H1 (cell line): ENCODE measurements at regions not wholly inside any gene's neighbourhood (a gene's known extent, or its start where the extent isn't known, plus 50 kb on each side); places are given as distances from the start of the nearest gene placed in this dataset.

ENCODE experiments used
- CTCF ChIA-PET: fragments of 300-600 bp; sonication (Branson Sonifier 250); formaldehyde crosslinking; loops from one replicate; lab custom pipeline; 2021; ENCODE audit not compliant: partially characterized antibody; lab: Charles Lee
- POLR2A ChIA-PET: fragments of 300-600 bp; sonication (Branson Sonifier 250); formaldehyde crosslinking; loops from one replicate; lab custom pipeline; 2021; ENCODE audit warnings: inconsistent platforms; ENCODE audit not compliant: partially characterized antibody; lab: Charles Lee
- DNase-seq, 2 experiments: peaks; one replicate each; pipeline versions ENCODE4 v3.0.0 to v3.0.0-alpha.2; 2010 to 2022; ENCODE audit warnings: low spot score in 2 of 2, low read depth in 1 of 2, mixed read lengths in 1 of 2
- FAIRE-seq: peaks from 2 replicates; lab custom pipeline; 2011; peaks lifted over from hg19 to GRCh38; lab: Jason Lieb, UNC
- H2AFZ ChIP-seq: 2 replicates; pipeline ENCODE4 v1.8.1; 2012; ENCODE audit warnings: low read length, inconsistent platforms
- H2AK5ac ChIP-seq: 2 replicates; pipeline ENCODE4 v1.6.1; 2013; ENCODE audit warnings: low read depth, low read length
- H2BK120ac ChIP-seq: replicated peaks from 2 replicates; pipeline ENCODE3; 2013; ENCODE audit warnings: low read depth, low read length, inconsistent platforms
- H2BK12ac ChIP-seq: 2 replicates; pipeline ENCODE4 v1.6.1; 2013; ENCODE audit warnings: low read depth, low read length
- H2BK15ac ChIP-seq: 2 replicates; pipeline ENCODE4 v1.6.1; 2013; ENCODE audit warnings: low read length
- H2BK20ac ChIP-seq: 2 replicates; pipeline ENCODE4 v1.6.1; 2013; ENCODE audit warnings: low read length
- H2BK5ac ChIP-seq: 2 replicates; pipeline ENCODE4 v1.6.1; 2013; ENCODE audit warnings: low read depth, low read length
- H3K14ac ChIP-seq: 2 replicates; pipeline ENCODE4 v1.6.1; 2013; ENCODE audit warnings: inconsistent platforms; ENCODE audit not compliant: insufficient read length
- H3K18ac ChIP-seq: 2 replicates; pipeline ENCODE4 v1.6.1; 2013; ENCODE audit warnings: low read length; ENCODE audit errors: extremely low read depth
- H3K23ac ChIP-seq: 2 replicates; pipeline ENCODE4 v1.6.1; 2013; ENCODE audit warnings: inconsistent platforms; ENCODE audit not compliant: insufficient read length
- H3K23me2 ChIP-seq: 2 replicates; pipeline ENCODE4 v1.6.1; 2013; ENCODE audit warnings: low read depth, low read length
- H3K27ac ChIP-seq: 2 replicates; pipeline ENCODE4 v1.6.1; 2011; ENCODE audit warnings: low read depth, low read length, inconsistent platforms
- H3K27me3 ChIP-seq, 4 experiments: replicated peaks in 1 of 4; 1 replicate in 1 of 4; 2 replicates in 3 of 4; pipeline versions ENCODE4 v1.6.1 to v1.8.1; 2011 to 2013; ENCODE audit warnings: low read length in 3 of 4, mild to moderate bottlenecking in 3 of 4, inconsistent platforms in 2 of 4, mixed read lengths in 2 of 4, moderate library complexity in 1 of 4; ENCODE audit not compliant: control insufficient read depth in 3 of 4, insufficient read depth in 3 of 4; ENCODE audit errors: extremely low read depth in 1 of 4
- H3K36me3 ChIP-seq, 4 experiments: 2 replicates each; pipeline versions ENCODE4 v1.6.1 to v1.8.1; 2011 to 2013; ENCODE audit warnings: mild to moderate bottlenecking in 4 of 4, low read length in 3 of 4, moderate library complexity in 2 of 4, control low read depth in 1 of 4, inconsistent platforms in 1 of 4; ENCODE audit not compliant: insufficient read depth in 4 of 4, control insufficient read depth in 2 of 4
- H3K4ac ChIP-seq: replicated peaks from 2 replicates; pipeline ENCODE3; 2013; ENCODE audit warnings: low read length, low read depth, mixed read lengths, inconsistent platforms; ENCODE audit not compliant: insufficient read length
- H3K4me1 ChIP-seq, 4 experiments: replicated peaks in 1 of 4; 1 replicate in 1 of 4; 2 replicates in 3 of 4; pipeline versions ENCODE4 v1.6.1 to v1.8.1; 2011 to 2013; ENCODE audit warnings: low read length in 3 of 4, inconsistent platforms in 2 of 4, mixed read lengths in 1 of 4; ENCODE audit not compliant: insufficient read depth in 4 of 4, control insufficient read depth in 3 of 4
- H3K4me2 ChIP-seq, 2 experiments: 2 replicates each; pipeline versions ENCODE4 v1.6.1 to v1.8.1; 2011 to 2013; ENCODE audit warnings: low read depth in 2 of 2, low read length in 2 of 2, control low read depth in 1 of 2, inconsistent platforms in 1 of 2, mild to moderate bottlenecking in 1 of 2; ENCODE audit not compliant: insufficient read depth in 1 of 2
- H3K4me3 ChIP-seq, 4 experiments: fragments of 200-600, 300-600 bp in 1 of 4; sonication (generic), shearing (Covaris generic), sonication (Bioruptor Twin) in 1 of 4; 2 replicates each; pipeline versions ENCODE4 v1.5.1 to v1.8.1; 2011 to 2016; ENCODE audit warnings: low read length in 4 of 4, low read depth in 3 of 4, control low read depth in 2 of 4, inconsistent platforms in 2 of 4, mild to moderate bottlenecking in 2 of 4, mixed read lengths in 1 of 4, moderate library complexity in 1 of 4; ENCODE audit not compliant: insufficient read depth in 2 of 4; ENCODE audit errors: extremely low read depth in 1 of 4
- H3K56ac ChIP-seq: replicated peaks from 2 replicates; pipeline ENCODE3; 2013; ENCODE audit warnings: low read depth, mild to moderate bottlenecking, mixed read lengths, low read length, inconsistent platforms; ENCODE audit not compliant: insufficient read length
- H3K79me1 ChIP-seq: 2 replicates; pipeline ENCODE4 v1.6.1; 2013; ENCODE audit warnings: low read depth, low read length, control low read depth
- H3K79me2 ChIP-seq, 2 experiments: 2 replicates each; pipeline versions ENCODE4 v1.6.1 to v1.8.1; 2012 to 2013; ENCODE audit warnings: low read length in 2 of 2, mild to moderate bottlenecking in 2 of 2, inconsistent platforms in 1 of 2; ENCODE audit not compliant: insufficient read depth in 2 of 2, control insufficient read depth in 1 of 2
- H3K9ac ChIP-seq, 4 experiments: replicated peaks in 1 of 4; 1 replicate in 1 of 4; 2 replicates in 3 of 4; pipeline versions ENCODE4 v1.6.1 to v1.8.1; 2011 to 2013; ENCODE audit warnings: low read depth in 3 of 4, low read length in 3 of 4, control low read depth in 2 of 4, mild to moderate bottlenecking in 2 of 4, moderate library complexity in 2 of 4, inconsistent platforms in 1 of 4; ENCODE audit errors: extremely low read depth in 1 of 4
- H3K9me3 ChIP-seq, 2 experiments: 2 replicates each; pipeline versions ENCODE4 v1.6.1 to v1.8.1; 2012 to 2013; ENCODE audit warnings: mild to moderate bottlenecking in 2 of 2, moderate library complexity in 2 of 2, control low read depth in 1 of 2, inconsistent platforms in 1 of 2, low read depth in 1 of 2, low read length in 1 of 2, mixed read lengths in 1 of 2; ENCODE audit not compliant: insufficient read depth in 2 of 2
- H4K20me1 ChIP-seq, 2 experiments: replicated peaks in 1 of 2; 2 replicates each; pipeline versions ENCODE3 to v1.8.1; 2011 to 2013; ENCODE audit warnings: inconsistent platforms in 2 of 2, low read length in 2 of 2, mild to moderate bottlenecking in 1 of 2; ENCODE audit not compliant: insufficient read depth in 2 of 2, control insufficient read depth in 1 of 2
- H4K5ac ChIP-seq: 2 replicates; pipeline ENCODE4 v1.6.1; 2013; ENCODE audit warnings: low read length, low read depth, mixed read lengths, inconsistent platforms; ENCODE audit not compliant: insufficient read length
- H4K8ac ChIP-seq: 2 replicates; pipeline ENCODE4 v1.8.0; 2013; ENCODE audit warnings: mild to moderate bottlenecking, moderate library complexity, low read length, inconsistent platforms; ENCODE audit not compliant: insufficient read depth; ENCODE audit errors: extremely low read depth
- H4K91ac ChIP-seq: replicated peaks from 2 replicates; pipeline ENCODE3; 2013; ENCODE audit warnings: low read length, mixed read lengths, inconsistent platforms; ENCODE audit not compliant: insufficient read length
- CEBPB ChIP-seq: IDR thresholded peaks from 2 replicates; pipeline ENCODE4 v1.6.1; 2012; ENCODE audit warnings: low read depth, low read length
- SAP30 ChIP-seq: fragments of 300-600 bp; sonication (generic); IDR thresholded peaks from 2 replicates; pipeline ENCODE4 v1.7.1; 2012; ENCODE audit warnings: low read length, moderate library complexity, mild to moderate bottlenecking, inconsistent platforms; ENCODE audit not compliant: insufficient read depth, insufficient replicate concordance
- WGBS, 2 experiments: shearing (Covaris generic) in 1 of 2; methylation state at CpG; one replicate each; pipeline versions ENCODE4 v1.1.6 to v1.1.7; 2013 to 2015; ENCODE audit warnings: low lambda C conversion rate in 2 of 2, mixed read lengths in 2 of 2, inconsistent platforms in 1 of 2, low coverage in 1 of 2, missing lambda C conversion rate in 1 of 2; ENCODE audit not compliant: insufficient replicate concordance in 2 of 2, insufficient coverage in 1 of 2, insufficient read length in 1 of 2; ENCODE audit errors: extremely low coverage in 1 of 2, missing lambda C conversion rate in 1 of 2; 5-methylcytosine and 5-hydroxymethylcytosine counted together

GRCh38 chr5:117249086-117249815 lies 674.6 kb upstream of the SEMA6A start:
- no peak overlapping the region for H3K23ac ChIP-seq
- no peaks in the 10 kb centered on the region for H3K9me3 ChIP-seq
- H4K8ac ChIP-seq = no peak overlapping the region
- ChIA-PET CTCF (interaction anchor here (0.6 kb wide), 2 partner anchors 9 to 93 kb away, joined by 3 read pairs; no protein-coding TSS in a partner anchor), POLR2A (no interaction called here)
- DNase-seq (no peak), FAIRE-seq (no peak)
- H3K9ac ChIP-seq = no peak overlapping the region
- no peak overlapping the region for H3K4ac ChIP-seq
- no peak overlapping the region for H2BK120ac ChIP-seq
- H3K79me1 ChIP-seq = no peaks in the 10 kb centered on the region
- no peaks in the 10 kb centered on the region for H3K27me3 ChIP-seq
- peaks cover 0 to 3% (median 0%) of the 10 kb centered on the region in 4 experiments; a peak in 1 of 7 replicates for H3K4me1 ChIP-seq
- H3K18ac ChIP-seq = no peak overlapping the region
- H4K91ac ChIP-seq = no peak overlapping the region
- H3K4me2 ChIP-seq = no peak overlapping the region
- H2AK5ac ChIP-seq = no peak overlapping the region
- no peak overlapping the region for H3K14ac ChIP-seq
- WGBS, 2 experiments = 93% methylated on average over 5 of the region's 5 CpGs; no CpG with 5 or more reads in 1 of the 2 experiments
- H2BK5ac ChIP-seq = no peak overlapping the region
- H3K79me2 ChIP-seq = no peaks in the 10 kb centered on the region
- H2BK20ac ChIP-seq = no peak overlapping the region
- H4K5ac ChIP-seq = no peak overlapping the region
- no peaks in the 10 kb centered on the region for H4K20me1 ChIP-seq
- H2BK15ac ChIP-seq = no peak overlapping the region
- no peaks in the 10 kb centered on the region for H3K36me3 ChIP-seq
- no peaks in the 10 kb centered on the region for H3K23me2 ChIP-seq
- H3K4me3 ChIP-seq = no peak overlapping the region
- H2AFZ ChIP-seq = no peak overlapping the region; the same call in 1 of the 2 replicates
- H2BK12ac ChIP-seq = no peak overlapping the region
- H3K56ac ChIP-seq = no peak overlapping the region
- TF ChIP-seq CEBPB (peak; percentile 67; the same call in 1 of the 2 replicates), SAP30 (no peak)
- no peak overlapping the region for H3K27ac ChIP-seq
